HG03280 (cell line): ENCODE measurements at regions not wholly inside any gene's neighbourhood (a gene's known extent, or its start where the extent isn't known, plus 50 kb on each side); places are given as distances from the start of the nearest gene placed in this dataset.
A peak's percentile ranks its signal among the peaks of the same experiment; 100 is the strongest.

Experiments
- ATAC-seq: cut with Tn5 transposase; IDR thresholded peaks from one replicate; pipeline ENCODE4 v1.9.1; 2021; ENCODE audit warnings: mild to moderate bottlenecking, moderate library complexity; ENCODE audit not compliant: unreplicated experiment

DNA sequence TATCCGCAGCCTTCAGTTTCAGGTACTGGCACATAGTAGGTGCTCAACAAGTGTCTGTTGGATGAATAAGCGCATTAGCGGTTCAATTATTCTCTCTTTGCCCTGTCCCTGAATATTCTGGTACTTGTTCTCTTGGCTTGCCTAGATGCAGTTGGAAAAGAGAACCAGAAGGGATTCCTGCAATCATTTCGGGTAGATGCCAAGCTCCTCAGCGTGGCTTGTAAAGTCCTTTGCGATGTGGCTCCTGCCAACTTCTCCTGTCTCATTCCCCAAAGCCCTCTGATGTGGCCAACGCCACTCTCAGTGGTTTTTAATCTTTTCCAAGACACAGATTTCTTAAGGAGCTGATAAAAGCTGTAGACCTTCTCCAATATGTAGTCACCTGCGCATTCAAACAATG lies 230.3 kb downstream of the SUDS3 start:
- no peak for ATAC-seq

DNA sequence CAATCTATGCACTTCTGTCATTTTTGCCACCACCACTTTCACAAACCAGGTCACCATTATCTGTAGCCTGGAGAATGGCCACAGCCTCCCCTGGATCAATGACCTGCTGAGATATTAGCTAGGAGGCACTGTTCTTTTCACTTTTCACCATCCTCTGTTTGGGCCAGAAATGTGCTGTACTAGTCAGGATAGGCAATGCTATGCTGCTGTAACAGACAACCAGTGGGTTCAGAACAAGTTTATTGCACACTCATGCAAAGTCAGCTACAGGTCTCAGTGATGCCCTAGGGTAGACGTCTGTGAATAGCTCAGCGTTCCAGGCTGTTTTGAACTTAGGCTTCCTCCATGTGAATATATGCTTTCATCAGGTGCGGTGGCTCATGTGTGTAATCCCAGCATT lies 231.5 kb downstream of the SUDS3 start:
- ATAC-seq = no peak

DNA sequence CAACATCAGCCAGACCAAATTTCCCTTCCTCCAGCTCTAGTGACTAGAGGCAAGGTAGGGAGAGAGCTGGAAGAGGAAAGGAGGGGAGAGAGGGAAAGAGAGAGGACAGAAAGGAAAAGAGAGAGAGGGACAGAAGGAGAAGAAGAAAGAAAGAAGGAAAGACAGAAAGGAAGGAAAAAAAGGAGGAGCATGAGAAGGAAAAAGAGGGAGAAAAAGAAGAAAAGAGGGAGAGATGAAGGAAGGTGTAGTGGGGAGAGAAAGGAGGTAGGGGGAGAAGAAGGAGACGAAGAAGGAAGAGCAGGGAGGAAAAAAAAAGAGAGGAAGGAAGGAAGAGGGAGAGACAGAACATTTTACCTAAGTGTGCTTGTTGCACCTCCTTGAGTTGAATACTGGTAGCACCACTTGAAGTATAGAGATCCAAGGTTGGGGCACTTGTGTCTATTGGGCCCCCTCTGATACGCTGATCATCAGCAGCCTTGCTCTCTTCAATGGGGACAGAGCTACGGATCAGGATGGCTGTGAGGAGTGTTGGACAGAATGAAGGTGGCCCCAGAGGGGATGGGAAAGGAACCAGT lies 232.5 kb downstream of the SUDS3 start:
- no peak for ATAC-seq

DNA sequence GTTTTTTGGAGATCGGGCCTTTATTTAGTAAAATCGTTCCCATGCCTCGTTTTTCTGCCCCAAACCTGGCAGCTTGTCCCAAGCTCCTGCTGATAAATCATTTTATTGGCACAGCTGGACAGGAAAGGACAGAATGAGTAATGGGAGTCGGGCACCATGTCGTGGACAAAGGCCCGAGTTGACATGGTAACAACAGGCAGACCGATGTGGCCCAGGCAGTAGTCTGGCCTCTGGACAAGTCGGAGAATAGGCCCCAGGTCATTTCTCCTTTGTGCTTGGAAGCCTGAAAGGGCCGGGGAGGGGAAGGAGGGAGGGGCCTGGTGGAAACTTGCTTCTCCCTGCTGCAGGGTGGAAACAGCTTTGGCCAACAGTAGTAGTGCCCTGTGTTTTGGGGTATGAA lies 234.9 kb downstream of the SUDS3 start:
- ATAC-seq = no peak

DNA sequence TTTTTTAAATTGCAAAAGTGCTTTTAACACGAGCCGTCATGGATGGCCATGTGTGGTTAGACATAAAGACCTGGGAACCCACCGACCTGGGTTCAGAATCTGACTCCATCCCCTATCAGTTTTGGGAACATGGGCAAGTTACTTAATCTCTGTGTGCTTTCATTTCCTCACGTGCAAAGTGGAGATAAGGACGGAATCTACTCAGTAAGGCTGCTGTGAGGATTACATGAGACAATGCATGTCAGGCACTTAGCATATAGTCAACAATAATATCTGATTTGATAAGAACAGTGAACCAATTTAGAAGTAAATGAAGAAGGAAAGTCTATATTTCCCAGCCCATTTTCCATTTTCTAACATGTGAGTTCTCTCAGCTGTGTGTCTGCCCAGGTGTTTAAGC lies 235.4 kb downstream of the SUDS3 start:
- ATAC-seq = no peak

DNA sequence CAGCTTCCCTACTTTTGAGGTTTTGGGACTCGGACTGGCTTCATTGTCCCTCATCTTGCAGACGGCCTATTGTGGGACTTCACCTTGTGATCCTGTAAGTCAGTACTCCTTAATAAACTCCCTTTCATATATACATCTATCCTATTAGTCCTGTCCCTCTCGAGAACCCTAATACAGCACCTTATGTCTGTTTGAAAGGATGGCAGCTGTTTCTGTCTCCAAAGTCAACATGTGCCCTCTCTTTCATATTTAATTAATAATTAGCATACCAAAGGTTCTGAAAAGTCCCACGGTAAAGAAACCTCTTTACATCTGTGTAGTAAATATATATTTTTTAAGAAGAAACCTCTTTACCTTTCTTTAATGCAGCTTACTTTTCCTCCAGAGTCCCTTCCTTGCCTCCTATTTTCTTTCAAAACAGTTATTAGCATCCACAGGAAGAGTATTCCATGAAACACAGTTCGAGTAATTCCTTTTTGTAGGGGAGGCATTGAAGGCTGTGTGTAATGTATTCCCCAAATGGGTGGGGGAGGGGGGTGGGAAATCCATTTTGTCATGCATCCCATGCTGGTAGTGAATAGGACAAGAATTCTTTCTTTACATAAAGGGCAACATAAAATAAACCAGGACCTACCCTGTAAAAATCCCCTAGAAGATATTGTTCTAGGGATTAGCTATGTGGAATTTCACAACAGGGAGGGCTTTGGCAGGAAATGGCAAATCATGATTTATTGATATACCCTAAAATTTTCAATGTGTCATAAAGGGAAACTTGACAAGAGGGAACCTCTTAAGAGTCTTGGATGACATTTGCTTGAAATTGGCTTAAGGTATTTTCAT lies 241.5 kb downstream of the SUDS3 start:
- ATAC-seq = no peak

DNA sequence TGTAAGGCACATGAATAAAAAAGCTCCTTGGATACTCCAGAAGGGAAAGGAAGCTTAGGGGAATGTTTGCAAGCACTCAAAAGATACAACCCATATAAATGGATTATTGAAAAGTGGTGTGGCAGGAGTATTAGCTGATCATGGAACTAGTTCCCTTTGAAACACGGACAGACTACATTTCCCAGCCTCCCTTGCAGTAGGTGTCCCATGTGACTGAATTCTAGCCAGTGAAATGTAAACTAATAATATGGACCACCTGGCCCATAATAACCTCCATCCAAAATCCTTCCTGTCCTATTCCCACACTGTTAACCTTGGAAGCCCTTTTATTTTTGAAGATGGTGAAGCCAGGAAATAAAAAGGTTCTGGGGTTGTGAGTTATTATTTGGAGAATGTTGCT lies 242.3 kb downstream of the SUDS3 start:
- no peak for ATAC-seq

DNA sequence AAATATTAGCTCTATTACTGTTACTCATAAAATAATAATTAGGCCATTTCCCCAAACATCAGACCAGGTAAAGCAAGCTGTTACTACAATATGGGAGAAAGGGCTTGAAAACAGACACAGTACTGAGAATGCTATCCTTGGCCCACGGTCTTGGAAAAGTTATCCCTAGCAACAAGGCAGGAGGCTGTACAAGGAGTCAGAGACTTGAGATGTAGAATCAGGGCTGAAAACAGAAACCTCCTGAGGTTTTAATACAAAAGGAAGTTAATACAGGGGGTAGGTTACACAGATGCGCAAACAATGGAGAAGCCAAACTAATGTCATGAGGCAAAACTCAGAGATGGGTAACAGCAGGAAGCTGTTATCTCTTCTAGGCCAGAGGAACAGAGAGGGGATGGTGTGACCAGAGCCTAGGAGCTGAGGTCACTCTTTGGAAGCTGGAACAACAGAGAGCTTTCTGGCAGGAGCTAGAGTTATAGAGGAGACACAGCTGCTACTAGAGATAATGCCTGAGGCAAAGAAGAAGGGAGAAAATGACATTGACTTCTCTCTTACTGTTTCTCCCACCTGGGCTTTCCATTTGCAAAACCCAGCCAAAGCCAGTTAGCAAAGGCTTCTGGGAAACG lies 248.8 kb downstream of the SUDS3 start:
- ATAC-seq = no peak

DNA sequence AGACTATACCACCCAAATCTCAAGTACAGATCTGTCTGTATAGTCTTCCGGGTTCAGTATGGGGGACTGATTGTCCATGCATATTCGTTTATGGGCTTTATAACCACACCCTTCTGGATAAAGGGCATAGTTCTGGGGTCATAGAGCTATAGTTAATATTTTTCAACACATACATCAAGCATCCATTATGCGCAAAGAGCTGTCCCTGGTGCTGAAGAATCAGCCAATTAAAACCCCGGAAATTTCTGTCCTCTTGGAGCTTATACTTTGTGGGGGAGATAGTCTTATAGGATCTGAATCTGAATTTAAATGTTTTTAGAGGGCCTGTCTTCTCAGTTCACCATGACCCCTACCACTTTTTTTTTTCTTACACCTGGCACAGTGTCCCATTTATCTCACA lies 256.7 kb downstream of the SUDS3 start:
- ATAC-seq = no peak

DNA sequence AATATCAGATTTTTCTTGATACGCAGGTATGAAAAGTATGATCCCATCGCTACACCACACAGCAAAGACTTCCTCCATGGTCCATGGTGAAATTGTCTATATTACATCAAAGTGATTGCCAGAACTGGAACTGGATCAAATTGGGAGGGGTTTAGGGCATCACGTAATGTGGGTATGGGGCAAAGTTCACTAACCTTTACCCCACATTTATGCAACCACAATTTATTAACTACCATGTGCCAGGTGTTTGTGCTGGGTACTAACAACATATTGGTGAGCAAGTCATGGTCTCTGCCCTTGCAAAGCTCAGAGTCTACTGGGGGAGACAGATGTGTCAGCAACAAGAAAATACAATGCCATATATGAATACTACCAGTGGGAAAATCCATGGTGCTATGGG lies 258.9 kb downstream of the SUDS3 start:
- ATAC-seq = no peak

DNA sequence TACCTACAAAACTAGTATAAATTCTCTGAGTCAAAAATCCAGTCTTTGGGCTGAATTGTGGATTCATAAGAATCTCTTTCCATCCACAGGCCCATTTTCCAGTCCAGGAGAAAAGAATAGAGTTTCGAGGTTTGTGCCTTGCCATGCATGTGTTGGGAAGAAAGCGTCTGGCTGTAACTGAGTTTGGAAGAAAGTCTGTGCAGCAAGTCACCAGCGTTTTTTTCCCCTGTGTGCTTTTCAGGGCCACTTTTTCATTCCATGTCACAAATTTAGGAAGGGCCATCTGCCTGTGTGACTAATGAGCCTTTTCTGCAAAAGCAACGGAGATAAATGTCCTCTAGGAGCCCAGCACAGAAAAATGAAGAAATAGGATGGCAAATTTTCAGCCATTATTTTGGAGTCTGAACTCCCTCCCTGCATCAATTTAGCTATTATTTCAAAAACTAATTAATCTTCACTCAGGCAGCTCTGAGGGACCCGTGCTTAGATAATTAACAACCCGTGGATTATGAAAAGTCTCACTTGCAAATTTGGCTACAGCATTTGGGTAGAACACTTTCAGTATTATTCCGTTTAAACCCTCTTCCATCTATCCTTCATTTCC lies 261.5 kb downstream of the SUDS3 start:
- ATAC-seq = no peak

DNA sequence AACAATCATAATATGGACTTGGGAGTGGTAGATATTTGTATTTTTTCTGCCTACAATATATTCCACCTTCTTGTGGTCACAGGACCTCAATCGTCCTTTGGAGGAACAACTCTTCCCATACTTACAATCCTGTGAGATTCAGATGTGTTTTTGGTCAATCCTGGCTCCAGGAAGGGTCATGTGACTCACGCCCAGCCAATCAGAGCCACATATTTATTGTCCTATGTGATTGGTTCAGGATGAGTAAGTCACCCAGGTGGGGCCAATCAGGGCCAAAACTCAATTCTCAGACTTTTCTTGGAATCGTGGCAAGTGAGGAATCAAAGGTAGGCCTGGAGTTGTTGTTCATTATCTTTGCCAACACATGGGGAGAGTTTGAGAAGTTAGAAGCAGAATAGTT lies 264.9 kb downstream of the SUDS3 start:
- ATAC-seq = no peak

DNA sequence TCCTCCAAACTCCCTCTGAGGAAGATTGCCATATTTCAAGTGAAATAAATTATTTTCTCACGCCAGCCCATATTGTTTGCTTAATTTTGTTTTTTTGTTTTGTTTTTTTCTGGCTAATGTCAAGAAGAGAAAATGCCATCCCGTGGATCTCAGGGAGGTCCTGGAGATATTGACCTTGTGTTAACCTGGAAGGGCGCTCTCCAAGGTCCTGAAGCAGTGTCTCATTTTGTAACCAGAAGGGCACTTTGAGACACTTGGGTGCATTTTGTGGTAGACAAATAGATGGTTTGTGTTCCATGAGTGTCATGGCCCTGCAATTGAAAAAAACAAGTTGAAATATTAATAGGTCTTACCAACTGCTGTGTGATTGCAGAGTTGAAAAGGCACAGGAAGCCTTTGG lies 268.9 kb downstream of the SUDS3 start:
- ATAC-seq = no peak

DNA sequence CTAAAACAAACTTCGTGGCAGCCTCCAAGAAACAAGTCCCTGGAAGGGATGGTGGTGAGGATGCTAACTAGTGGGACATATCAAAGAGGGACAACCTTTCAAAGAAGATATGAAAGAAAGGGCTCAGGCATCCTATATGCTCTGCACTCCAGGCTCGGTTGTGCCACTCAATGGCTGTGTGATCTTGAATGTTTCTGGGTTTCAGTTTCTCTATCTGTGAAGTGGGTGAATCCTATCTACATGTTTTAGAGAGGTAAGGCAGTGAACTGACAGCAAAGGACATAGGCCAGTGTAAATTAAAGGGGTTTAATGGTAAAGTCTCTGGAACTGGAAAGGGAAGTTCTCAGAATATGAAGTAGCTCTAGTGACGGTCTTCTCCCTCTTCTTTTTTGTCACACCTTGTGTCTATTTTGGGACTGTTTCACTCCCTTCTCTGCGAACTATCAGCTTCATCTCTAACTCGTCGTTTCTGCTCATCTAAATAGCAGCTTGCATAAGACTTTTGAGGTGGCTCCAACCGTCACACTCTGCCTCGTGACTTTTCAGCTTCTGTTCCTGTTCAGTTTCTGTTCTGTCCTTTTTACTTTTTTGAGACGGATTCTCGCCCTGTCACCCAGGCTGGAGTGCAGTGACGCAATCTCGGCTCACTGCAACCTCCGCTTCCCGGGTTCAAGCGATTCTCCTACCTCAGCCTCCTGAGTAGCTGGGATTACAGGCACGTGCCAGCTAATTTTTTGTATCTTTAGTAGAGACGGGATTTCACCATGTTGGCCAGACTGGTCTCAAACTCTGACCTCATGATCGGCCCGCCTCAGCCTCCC lies 273.6 kb downstream of the SUDS3 start:
- ATAC-seq = no peak

DNA sequence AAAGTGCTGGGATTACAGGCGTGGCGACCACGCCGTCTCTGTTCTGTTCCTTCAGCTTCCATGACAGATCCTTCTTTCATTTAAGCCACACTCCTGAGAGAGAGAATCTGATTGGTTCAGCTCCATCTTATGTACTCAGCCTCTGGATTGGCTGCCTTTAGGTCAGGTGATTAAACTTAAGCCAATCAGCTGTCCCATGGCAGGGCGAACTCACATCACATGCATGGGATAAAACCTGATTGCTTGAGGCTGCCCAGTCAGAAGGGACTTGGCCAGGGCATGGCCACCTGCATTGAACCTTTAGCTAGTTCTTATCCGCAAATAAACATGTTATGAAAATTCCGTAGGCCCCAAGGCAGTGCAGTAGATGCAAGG lies 274.2 kb downstream of the SUDS3 start:
- no peak for ATAC-seq

DNA sequence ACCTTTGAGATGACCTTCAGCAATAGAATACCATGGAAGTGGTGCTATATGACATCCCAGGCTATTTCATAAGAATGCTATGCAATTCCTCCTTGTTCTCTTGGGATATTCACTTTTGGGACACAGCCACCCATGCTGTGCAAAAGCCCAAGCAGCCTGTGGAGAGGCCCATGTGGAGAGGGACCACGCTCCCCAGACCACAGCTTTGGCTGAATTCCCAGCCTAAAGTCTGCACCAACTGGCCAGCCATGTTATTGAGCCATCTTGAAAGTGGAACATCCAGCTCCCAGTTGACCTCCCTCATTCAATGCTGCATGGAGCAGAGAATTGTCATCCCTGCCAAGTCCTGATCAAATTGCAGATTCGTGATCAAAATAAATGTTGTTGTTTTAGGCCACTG lies 275.1 kb downstream of the SUDS3 start:
- no peak for ATAC-seq

DNA sequence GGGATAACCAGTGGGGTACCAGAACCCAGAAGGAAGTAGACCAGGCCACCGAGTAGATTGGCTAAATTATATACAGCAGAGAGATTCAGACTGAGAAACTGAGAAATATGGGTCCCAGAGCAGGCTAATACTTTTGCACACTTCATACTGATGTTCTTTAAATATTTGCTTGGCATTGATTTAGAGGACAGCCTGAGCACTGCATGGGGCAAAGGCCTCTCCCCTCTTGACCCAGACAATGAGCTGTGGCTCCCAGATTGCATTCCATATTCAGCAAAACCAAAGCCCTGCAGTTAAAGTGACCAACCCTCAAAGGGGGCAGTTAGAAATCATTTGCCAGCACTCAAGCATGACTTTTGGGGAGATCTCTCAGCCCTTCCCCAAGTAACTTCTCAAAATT lies 279.2 kb downstream of the SUDS3 start:
- no peak for ATAC-seq

DNA sequence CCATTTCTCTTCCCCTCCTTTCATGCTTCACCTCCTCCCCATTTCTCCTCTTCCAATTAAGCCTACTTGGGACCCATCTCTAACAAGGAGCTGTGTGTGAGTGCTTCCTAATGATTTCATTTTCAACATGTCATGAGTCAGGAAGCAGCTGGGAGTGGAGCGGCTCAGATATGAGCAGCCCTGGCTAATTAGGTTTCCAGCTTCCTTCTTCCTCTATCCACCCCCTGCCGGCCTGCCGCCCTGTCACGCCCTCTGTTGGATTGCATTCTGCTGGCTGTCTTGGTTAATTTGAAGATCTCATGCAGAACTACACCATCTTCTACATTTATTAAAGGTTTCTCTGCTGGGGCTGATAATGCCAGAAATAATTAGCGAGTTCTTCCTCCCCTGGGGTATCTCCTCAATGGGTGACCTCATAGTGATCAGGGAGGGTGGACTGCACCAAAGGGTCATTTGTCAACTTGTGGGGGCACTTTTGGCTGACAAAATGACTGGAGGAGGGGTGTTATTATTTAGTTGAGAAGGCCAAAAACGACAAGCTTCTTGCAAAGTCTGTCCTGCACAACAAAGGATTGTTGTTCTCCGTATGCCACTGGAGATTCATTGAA lies 300.9 kb upstream of the SRRM4 start:
- no peak for ATAC-seq

DNA sequence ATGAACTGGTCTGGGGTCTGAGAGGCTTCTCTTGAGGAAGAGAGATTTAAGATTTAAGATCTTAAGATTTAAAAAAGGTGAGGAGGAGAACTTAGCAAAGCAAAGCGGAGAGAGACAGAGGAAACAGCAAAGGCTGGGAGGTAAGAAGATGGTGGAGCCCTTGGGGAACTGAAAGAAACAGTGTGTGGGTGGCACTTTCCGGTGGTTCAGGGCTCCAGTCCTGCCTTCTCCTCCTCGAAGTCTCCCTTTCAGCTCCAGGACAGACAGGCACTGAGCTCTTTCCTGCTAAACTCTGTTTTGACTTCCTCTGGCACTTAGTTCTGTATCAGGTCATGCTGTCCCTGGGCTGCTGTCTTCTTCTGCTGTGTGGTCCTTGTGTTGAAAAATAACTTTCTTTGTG lies 298.7 kb upstream of the SRRM4 start:
- peak; percentile 71 for ATAC-seq

DNA sequence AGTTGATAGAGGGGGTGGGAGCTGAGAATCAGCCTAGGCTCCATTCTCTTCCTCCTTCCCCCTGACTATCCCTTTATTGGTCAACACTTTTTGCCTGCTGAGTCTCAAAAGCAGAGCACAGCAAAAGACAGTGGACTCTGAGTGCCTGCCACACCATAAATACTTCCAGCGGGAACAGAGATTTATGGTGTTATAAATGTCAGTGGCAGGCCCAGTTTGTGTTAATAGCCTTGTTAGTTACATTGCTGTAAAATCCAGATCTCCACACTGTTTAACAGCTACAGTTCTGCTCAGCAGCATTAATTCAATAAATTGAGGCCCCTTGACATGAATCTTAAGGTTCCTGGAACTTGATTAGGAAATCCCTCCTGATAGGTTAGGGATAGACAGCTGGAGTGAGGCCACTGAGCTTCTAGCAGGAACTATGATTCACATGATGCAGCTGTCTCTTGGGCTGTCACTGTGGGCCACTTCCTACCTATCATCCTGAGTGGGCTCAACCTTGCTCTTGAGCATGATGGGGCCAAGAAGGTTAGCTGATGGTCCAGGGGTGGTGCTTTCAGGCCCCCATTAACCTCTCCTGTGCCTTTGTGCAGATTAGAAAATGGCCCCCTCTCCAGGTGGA lies 295.2 kb upstream of the SRRM4 start:
- no peak for ATAC-seq
